ENCODE measurements at regions not wholly inside any gene's neighbourhood (a gene's known extent, or its start where the extent isn't known, plus 50 kb on each side); places are given as distances from the start of the nearest gene placed in this dataset.

GRCh38 chr5:174664180-174664850 is 60.1 kb upstream of the MSX2 start:
- TF ChIP-seq, protein P1, sequence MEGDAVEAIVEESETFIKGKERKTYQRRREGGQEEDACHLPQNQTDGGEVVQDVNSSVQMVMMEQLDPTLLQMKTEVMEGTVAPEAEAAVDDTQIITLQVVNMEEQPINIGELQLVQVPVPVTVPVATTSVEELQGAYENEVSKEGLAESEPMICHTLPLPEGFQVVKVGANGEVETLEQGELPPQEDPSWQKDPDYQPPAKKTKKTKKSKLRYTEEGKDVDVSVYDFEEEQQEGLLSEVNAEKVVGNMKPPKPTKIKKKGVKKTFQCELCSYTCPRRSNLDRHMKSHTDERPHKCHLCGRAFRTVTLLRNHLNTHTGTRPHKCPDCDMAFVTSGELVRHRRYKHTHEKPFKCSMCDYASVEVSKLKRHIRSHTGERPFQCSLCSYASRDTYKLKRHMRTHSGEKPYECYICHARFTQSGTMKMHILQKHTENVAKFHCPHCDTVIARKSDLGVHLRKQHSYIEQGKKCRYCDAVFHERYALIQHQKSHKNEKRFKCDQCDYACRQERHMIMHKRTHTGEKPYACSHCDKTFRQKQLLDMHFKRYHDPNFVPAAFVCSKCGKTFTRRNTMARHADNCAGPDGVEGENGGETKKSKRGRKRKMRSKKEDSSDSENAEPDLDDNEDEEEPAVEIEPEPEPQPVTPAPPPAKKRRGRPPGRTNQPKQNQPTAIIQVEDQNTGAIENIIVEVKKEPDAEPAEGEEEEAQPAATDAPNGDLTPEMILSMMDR (IDR thresholded peaks at IDR 0.05; ENCODE audit: unreplicated experiment): no peak
- Mint-ChIP-seq H3K9me3 (ENCODE audit: low read depth, unreplicated experiment) (no peaks in the 10 kb centered on the region), H3K36me3 (ENCODE audit: insufficient read depth, unreplicated experiment) (no peaks in the 10 kb centered on the region), H3K4me1 (ENCODE audit: low read depth, unreplicated experiment) (peaks cover 8% of the 10 kb centered on the region), H3K27ac (ENCODE audit: unreplicated experiment) (no peak overlapping the region), H3K27me3 (ENCODE audit: unreplicated experiment) (peaks cover 48% of the 10 kb centered on the region), H3K4me3 (ENCODE audit: low read depth, unreplicated experiment) (no peak overlapping the region)
- CTCF ChIA-PET: no interaction called here
- intact Hi-C loops (cut with micrococcal nuclease; ENCODE audit: unreplicated experiment): no loop called here
- BruUV-seq (replicated peaks): no TSS peak
- DNase-seq: no peak

GRCh38 chr5:174665347-174665746 is 59.0 kb upstream of the MSX2 start:
- peaks cover 8% of the 10 kb centered on the region for H3K4me1 Mint-ChIP-seq (ENCODE audit: low read depth, unreplicated experiment)
- no peak for DNase-seq
- no peak overlapping the region for H3K27ac Mint-ChIP-seq (ENCODE audit: unreplicated experiment)
- CTCF ChIA-PET: interaction anchor here (0.5 kb wide), 1 partner anchor 21 kb away, joined by 6 read pairs; no protein-coding TSS in a partner anchor
- no peak overlapping the region for H3K4me3 Mint-ChIP-seq (ENCODE audit: low read depth, unreplicated experiment)
- BruUV-seq (replicated peaks): no TSS peak
- H3K27me3 Mint-ChIP-seq (ENCODE audit: unreplicated experiment): peaks cover 45% of the 10 kb centered on the region
- TF ChIP-seq, protein P1 (IDR thresholded peaks at IDR 0.05; ENCODE audit: unreplicated experiment): no peak
- no peaks in the 10 kb centered on the region for H3K9me3 Mint-ChIP-seq (ENCODE audit: low read depth, unreplicated experiment)
- no peaks in the 10 kb centered on the region for H3K36me3 Mint-ChIP-seq (ENCODE audit: insufficient read depth, unreplicated experiment)
- intact Hi-C loops (cut with micrococcal nuclease; ENCODE audit: unreplicated experiment): no loop called here

DNA sequence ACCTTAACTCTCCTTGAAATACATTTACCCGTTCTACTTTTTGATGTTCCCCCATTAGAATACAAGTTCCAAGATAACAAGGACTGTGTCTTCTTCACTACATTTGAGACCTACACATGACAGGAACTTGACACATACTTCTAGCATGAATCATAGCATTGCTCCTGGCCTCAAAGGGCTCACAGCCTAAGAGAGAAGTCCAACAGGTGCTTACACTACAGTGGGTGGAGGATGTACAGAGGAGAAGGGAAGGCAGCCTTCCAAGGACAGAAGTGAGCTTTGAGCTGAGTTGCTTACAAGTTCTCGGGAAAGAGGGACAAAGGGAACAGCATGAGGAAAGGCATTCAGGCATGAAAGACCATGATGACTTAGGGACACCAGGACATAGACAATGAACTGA is 56.9 kb upstream of the MSX2 start:
- H3K4me3 Mint-ChIP-seq (ENCODE audit: low read depth, unreplicated experiment): no peak overlapping the region
- H3K36me3 Mint-ChIP-seq (ENCODE audit: insufficient read depth, unreplicated experiment): no peaks in the 10 kb centered on the region
- TF ChIP-seq, protein P1 (IDR thresholded peaks at IDR 0.05; ENCODE audit: unreplicated experiment): no peak
- BruUV-seq (replicated peaks): no TSS peak
- no peak for DNase-seq
- H3K4me1 Mint-ChIP-seq (ENCODE audit: low read depth, unreplicated experiment): peaks cover 8% of the 10 kb centered on the region
- CTCF ChIA-PET: interaction anchor here (0.6 kb wide), 1 partner anchor 71 kb away, joined by 3 read pairs; no protein-coding TSS in a partner anchor
- intact Hi-C loops (cut with micrococcal nuclease; ENCODE audit: unreplicated experiment): no loop called here
- no peak overlapping the region for H3K27ac Mint-ChIP-seq (ENCODE audit: unreplicated experiment)
- H3K27me3 Mint-ChIP-seq (ENCODE audit: unreplicated experiment): peaks cover 24% of the 10 kb centered on the region
- no peaks in the 10 kb centered on the region for H3K9me3 Mint-ChIP-seq (ENCODE audit: low read depth, unreplicated experiment)

GRCh38 chr5:174668349-174668748 is 56.0 kb upstream of the MSX2 start:
- DNase-seq: no peak
- no TSS peak for BruUV-seq (replicated peaks)
- H3K4me3 Mint-ChIP-seq (ENCODE audit: low read depth, unreplicated experiment): no peak overlapping the region
- H3K27ac Mint-ChIP-seq (ENCODE audit: unreplicated experiment): no peak overlapping the region
- peaks cover 8% of the 10 kb centered on the region for H3K4me1 Mint-ChIP-seq (ENCODE audit: low read depth, unreplicated experiment)
- no peaks in the 10 kb centered on the region for H3K9me3 Mint-ChIP-seq (ENCODE audit: low read depth, unreplicated experiment)
- TF ChIP-seq, protein P1 (IDR thresholded peaks at IDR 0.05; ENCODE audit: unreplicated experiment): no peak
- H3K27me3 Mint-ChIP-seq (ENCODE audit: unreplicated experiment): peaks cover 24% of the 10 kb centered on the region
- intact Hi-C loops (cut with micrococcal nuclease; ENCODE audit: unreplicated experiment): no loop called here
- no peaks in the 10 kb centered on the region for H3K36me3 Mint-ChIP-seq (ENCODE audit: insufficient read depth, unreplicated experiment)
- CTCF ChIA-PET: interaction anchor here (0.6 kb wide), 1 partner anchor 282 kb away, joined by 3 read pairs; no protein-coding TSS in a partner anchor

Measured in Calu3 (cell line).